Keratinocyte (primary cell): ENCODE measurements at regions not wholly inside any gene's neighbourhood (a gene's known extent, or its start where the extent isn't known, plus 50 kb on each side); places are given as distances from the start of the nearest gene placed in this dataset.
"Not testable (repeated sequence)": the region's sequence is repeated elsewhere in the genome, so short reads cannot be mapped to it uniquely, and the experiment has no call there.

ENCODE experiments used
- EZH2 ChIP-seq: IDR thresholded peaks from one replicate; pipeline ENCODE4 v1.6.1; 2012; ENCODE audit warnings: inconsistent platforms, mild to moderate bottlenecking, low read length, moderate library complexity
- TF ChIP-seq, protein P1 (sequence below), 3 experiments: IDR thresholded peaks in 1 of 3; conservative IDR thresholded peaks in 1 of 3; optimal IDR thresholded peaks in 1 of 3; 2 replicates in 2 of 3; 3 replicates in 1 of 3; pipeline versions ENCODE3 to v1.5.1; 2011; ENCODE audit warnings: low read length in 3 of 3, mild to moderate bottlenecking in 3 of 3, moderate library complexity in 2 of 3, control low read depth in 1 of 3, inconsistent platforms in 1 of 3; ENCODE audit not compliant: insufficient read depth in 2 of 3; ENCODE audit errors: extremely low read depth in 1 of 3

DNA sequence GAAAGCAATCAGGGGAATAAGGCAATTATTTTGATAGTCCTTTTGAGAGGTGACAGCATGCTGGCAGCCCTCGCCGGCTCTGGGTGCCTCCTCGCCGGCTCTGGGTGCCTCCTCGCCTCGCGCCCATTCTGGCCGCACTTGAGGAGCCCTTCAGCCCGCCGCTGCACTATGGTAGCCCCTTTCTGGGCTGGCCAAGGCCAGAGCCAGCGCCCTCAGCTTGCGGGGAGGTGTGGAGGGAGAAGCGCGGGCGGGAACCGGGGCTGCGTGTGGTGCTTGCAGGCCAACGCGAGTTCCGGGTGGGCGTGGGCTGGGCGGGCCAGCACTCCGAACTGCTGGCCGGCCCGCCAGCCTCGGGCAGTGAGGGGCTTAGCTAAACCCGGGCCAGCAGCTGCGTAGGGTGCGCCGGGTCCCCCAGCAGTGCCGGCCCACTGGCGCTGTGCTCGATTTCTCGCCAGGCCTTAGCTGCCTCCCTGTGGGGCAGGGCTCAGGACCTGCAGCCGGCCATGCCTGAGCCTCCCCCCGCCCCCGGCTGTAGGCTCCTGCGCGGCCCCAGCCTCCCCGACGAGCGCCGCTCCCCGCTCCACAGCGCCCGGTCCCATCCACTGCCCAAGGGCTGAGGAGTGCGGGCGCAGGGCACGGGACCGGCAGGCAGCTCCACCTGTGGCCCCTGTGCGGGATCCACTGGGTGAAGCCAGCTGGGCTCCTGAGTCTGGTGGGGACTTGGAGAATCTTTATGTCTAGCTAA, 193.5 kb downstream of the ADCYAP1 start:
- TF ChIP-seq, protein P1, sequence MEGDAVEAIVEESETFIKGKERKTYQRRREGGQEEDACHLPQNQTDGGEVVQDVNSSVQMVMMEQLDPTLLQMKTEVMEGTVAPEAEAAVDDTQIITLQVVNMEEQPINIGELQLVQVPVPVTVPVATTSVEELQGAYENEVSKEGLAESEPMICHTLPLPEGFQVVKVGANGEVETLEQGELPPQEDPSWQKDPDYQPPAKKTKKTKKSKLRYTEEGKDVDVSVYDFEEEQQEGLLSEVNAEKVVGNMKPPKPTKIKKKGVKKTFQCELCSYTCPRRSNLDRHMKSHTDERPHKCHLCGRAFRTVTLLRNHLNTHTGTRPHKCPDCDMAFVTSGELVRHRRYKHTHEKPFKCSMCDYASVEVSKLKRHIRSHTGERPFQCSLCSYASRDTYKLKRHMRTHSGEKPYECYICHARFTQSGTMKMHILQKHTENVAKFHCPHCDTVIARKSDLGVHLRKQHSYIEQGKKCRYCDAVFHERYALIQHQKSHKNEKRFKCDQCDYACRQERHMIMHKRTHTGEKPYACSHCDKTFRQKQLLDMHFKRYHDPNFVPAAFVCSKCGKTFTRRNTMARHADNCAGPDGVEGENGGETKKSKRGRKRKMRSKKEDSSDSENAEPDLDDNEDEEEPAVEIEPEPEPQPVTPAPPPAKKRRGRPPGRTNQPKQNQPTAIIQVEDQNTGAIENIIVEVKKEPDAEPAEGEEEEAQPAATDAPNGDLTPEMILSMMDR (optimal IDR thresholded peaks at IDR 0.05 in 1 of 3, IDR thresholded peaks at IDR 0.05 in 1 of 3, conservative IDR thresholded peaks at IDR 0.05 in 1 of 3; ENCODE audit: extremely low read depth in 1 of 3, insufficient read depth in 2 of 3, low read length in 3 of 3) = not testable (repeated sequence)
- not testable (repeated sequence) for TF ChIP-seq EZH2
